ENCODE measurements at regions not wholly inside any gene's neighbourhood (a gene's known extent, or its start where the extent isn't known, plus 50 kb on each side); places are given as distances from the start of the nearest gene placed in this dataset.

- no peak overlapping the region for H3K4me3 ChIP-seq (ENCODE audit: low read depth, low read length)
- in situ Hi-C loops (cut with HindIII; ENCODE audit: low sequenced_read_pairs), result no loop called here
- TF ChIP-seq CTCF (IDR thresholded peaks at IDR 0.05; ENCODE audit: low read depth, low read length, missing control alignments), result no peak
- no peak for DNase-seq (ENCODE audit: low read depth)
Measured at GRCh38 chr5:58335518-58335917, 124.4 kb downstream of the PLK2 start.

DNA sequence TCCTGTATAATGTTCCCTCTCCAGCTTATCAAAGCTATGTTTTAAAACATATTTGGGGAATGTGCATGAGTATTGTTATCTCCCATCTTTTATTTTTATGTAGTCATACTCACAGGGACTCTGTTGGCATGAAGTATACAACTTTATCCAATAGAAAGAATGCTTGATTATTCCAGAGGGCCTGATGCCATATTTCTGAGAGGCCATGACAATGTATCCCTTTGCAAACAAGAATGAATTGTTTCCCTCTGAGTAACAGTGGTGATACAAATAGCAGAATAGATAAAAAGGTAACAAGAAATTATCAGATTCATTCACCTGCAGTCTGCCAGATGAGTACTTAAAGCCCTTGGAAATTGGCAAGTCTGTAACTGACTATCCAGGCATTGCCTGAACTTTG is 125.9 kb downstream of the PLK2 start:
- no peak overlapping the region for H3K4me3 ChIP-seq (ENCODE audit: low read depth, low read length)
- no peak for DNase-seq (ENCODE audit: low read depth)
- no peak for TF ChIP-seq CTCF (IDR thresholded peaks at IDR 0.05; ENCODE audit: low read depth, low read length, missing control alignments)
- in situ Hi-C loops (cut with HindIII; ENCODE audit: low sequenced_read_pairs), result no loop called here

DNA sequence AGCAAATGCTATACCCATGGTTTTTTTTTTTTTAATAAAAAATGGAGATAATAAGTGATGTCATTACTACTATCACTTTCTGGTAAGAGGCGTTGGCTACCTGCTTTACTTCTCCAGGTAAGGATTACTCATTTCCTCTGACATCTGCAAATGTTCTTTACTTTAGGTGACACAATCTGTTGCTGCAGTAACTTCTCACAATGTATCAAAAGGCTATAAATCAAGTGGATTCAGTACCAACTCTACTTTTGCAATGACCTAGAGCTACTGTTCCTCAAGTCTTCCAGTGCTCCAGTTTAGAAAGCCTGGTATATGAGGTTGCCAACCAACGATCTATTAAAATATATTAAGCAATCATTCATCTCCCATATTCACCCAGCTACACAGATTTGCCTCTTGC is 129.1 kb downstream of the PLK2 start:
- no peak for TF ChIP-seq CTCF (IDR thresholded peaks at IDR 0.05; ENCODE audit: low read depth, low read length, missing control alignments)
- in situ Hi-C loops (cut with HindIII; ENCODE audit: low sequenced_read_pairs), result no loop called here
- DNase-seq (ENCODE audit: low read depth), result no peak
- no peak overlapping the region for H3K4me3 ChIP-seq (ENCODE audit: low read depth, low read length)

DNA sequence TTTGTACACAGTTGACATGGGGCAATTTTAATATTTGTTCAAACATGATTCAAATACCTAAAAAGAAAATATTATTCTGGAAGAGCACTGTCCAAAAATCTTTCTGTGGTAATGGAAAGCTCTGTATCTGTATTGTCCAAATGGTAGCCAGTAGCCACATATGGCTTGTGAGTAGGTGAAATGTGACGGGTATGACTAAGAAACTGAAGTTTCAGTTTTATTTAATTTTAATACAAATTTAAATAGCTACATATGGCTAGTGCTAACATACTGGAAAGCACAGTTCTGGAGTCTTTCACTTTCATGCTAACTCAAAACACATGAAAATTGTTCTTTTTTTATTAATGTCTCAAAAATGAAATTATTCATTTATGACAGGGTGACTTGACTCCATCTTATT is 132.6 kb downstream of the PLK2 start:
- H3K4me3 ChIP-seq (ENCODE audit: low read depth, low read length), result no peak overlapping the region
- DNase-seq (ENCODE audit: low read depth), result no peak
- TF ChIP-seq CTCF (IDR thresholded peaks at IDR 0.05; ENCODE audit: low read depth, low read length, missing control alignments), result no peak
- in situ Hi-C loops (cut with HindIII; ENCODE audit: low sequenced_read_pairs), result no loop called here

DNA sequence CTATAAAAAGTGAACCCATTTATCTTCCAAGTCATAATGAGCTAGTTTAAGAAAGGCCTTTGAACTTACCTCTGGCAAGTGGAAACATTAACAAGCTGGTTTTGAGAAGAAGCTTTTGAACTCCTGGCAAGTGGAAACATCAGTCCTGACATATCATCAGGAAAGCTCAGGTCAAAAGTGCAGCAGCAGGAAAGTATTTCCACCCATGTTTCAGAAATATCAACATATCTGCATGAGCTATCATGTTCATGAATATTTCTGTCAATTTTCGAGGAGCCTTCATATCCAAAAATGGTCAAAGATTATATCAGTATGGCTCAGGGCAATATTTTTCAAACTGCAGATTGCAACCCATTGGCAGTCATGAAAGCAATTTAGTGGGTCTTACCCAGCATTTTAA is 133.9 kb downstream of the PLK2 start:
- no peak for TF ChIP-seq CTCF (IDR thresholded peaks at IDR 0.05; ENCODE audit: low read depth, low read length, missing control alignments)
- DNase-seq (ENCODE audit: low read depth), result no peak
- in situ Hi-C loops (cut with HindIII; ENCODE audit: low sequenced_read_pairs), result no loop called here
- no peak overlapping the region for H3K4me3 ChIP-seq (ENCODE audit: low read depth, low read length)

- in situ Hi-C loops (cut with HindIII; ENCODE audit: low sequenced_read_pairs), result no loop called here
Measured at GRCh38 chr5:58322453-58322852, 137.4 kb downstream of the PLK2 start.

More at GRCh38 chr5:58322453-58322852, 137.4 kb downstream of the PLK2 start:
- peak; percentile 8 for DNase-seq (ENCODE audit: low read depth)
- TF ChIP-seq CTCF (IDR thresholded peaks at IDR 0.05; ENCODE audit: low read depth, low read length, missing control alignments), result no peak
- H3K4me3 ChIP-seq (ENCODE audit: low read depth, low read length), result no peak overlapping the region
